ENCODE measurements at regions not wholly inside any gene's neighbourhood (a gene's known extent, or its start where the extent isn't known, plus 50 kb on each side); places are given as distances from the start of the nearest gene placed in this dataset.
"Not testable (repeated sequence)": the region's sequence is repeated elsewhere in the genome, so short reads cannot be mapped to it uniquely, and the experiment has no call there.

DNA sequence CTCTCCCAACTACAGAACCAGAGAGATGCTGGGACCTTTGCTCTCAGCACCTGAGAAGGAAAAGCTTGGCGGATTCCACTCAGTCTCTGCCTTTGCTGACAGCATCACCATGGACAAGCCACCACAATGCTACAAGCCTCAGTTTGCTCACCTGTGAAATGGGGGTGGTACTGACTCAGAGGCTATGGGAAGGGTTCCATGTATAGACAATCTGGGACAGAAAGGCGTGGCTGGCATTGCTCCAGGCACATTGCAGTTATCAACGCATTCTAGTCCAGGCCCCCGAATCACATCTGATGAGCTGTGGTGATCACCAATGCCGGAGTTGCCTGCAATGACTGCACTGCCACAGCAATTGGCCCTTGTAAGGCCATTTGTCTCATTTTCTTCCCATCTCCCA, 72.6 kb downstream of the ISX start:
- no peaks in the 10 kb centered on the region for H3K36me3 Mint-ChIP-seq (ENCODE audit: insufficient read depth)
- ATAC-seq (no peak), DNase-seq (no peak)
- H3K4me1 Mint-ChIP-seq (ENCODE audit: low read depth), result no peaks in the 10 kb centered on the region
- no peaks in the 10 kb centered on the region for H3K9me3 Mint-ChIP-seq
- no peak overlapping the region for H3K4me3 Mint-ChIP-seq
- H3K27me3 Mint-ChIP-seq (ENCODE audit: low read depth), result peaks cover 7% of the 10 kb centered on the region

DNA sequence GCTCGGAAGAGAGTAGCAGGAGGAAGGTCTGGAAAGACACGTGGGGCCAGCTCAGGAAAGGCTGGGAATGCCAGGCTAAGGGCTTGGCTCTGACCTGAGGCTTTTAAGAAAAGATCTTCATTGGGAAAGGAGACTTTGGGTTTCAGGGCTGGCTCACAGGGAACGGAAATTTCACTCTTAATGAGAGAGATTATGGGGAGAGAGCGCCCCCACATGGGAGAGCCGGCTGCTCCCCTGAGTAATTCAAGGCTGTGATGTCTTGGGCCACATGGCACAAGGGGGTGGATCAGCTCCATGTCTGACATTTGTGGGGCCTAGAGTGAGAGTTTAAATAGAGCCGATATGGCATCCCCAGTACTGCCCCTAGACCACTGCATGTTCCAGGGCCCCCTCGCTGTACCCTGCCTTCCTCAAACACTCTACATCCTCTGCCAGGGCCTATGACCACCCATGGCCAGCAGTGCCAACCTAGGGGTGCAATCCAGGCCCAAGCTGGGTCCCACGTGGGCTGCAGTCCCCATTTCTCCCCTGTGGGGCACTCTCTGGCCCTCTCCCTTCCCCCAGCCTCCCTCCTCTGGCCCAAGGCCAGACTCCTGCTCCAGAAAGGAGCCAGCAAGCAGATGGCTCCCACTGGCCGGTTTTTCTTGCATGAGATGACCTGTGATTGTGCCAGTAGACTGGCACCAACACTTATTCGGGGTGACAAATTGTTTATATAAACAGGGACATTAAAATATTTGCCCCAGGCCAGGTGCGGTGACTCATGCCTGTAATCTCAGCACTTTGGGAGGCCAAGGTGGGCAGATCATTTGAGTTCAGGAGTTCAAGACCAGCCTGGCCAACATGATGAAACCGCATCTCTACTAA, 75.2 kb downstream of the ISX start:
- H3K36me3 Mint-ChIP-seq (ENCODE audit: insufficient read depth), result no peaks in the 10 kb centered on the region
- no peaks in the 10 kb centered on the region for H3K9me3 Mint-ChIP-seq
- no peaks in the 10 kb centered on the region for H3K27me3 Mint-ChIP-seq (ENCODE audit: low read depth)
- DNase-seq (no peak), ATAC-seq (no peak)
- no peak overlapping the region for H3K4me3 Mint-ChIP-seq
- H3K4me1 Mint-ChIP-seq (ENCODE audit: low read depth), result no peaks in the 10 kb centered on the region

GRCh38 chr22:35148381-35148780, 82.4 kb downstream of the ISX start:
- Mint-ChIP-seq H3K9me3 (no peaks in the 10 kb centered on the region), H3K36me3 (ENCODE audit: insufficient read depth) (no peaks in the 10 kb centered on the region), H3K4me1 (ENCODE audit: low read depth) (no peaks in the 10 kb centered on the region), H3K27me3 (ENCODE audit: low read depth) (peaks cover 21% of the 10 kb centered on the region), H3K4me3 (no peak overlapping the region)
- no peak for DNase-seq
- ATAC-seq, result no peak

DNA sequence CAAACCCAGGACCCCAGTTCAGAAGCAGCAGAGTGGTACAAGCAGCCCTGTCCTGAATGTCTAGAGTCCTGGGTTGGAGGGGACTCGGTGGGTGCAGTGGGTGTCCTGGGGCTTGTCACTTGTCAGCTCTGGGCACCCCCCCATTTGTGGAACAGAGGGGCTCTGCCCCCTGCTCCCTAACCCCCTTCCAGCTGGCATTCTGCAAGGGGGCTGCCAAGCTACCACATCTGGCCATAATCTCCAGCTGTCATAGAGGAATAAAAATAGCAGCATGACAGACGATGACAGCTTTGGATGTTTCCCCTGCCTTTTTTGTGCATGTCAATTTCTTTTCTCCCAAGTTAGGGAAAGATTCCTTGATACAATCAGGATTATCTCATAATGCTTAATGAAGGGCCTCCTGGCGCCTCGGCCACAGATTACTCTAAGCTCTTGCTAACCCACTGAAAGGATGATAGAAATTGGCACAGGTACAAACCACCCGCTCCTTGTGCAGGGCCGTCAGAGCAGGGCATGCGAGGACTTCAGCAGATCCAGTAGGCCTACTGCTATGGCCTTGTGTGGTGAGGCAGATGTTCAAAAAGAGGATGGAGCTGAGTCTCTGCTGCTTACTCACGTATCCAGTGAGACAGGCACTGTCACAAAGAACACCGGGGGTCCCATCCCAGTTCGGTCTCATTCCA, 83.0 kb downstream of the ISX start:
- Mint-ChIP-seq H3K36me3 (ENCODE audit: insufficient read depth) (no peaks in the 10 kb centered on the region), H3K4me3 (no peak overlapping the region), H3K4me1 (ENCODE audit: low read depth) (no peaks in the 10 kb centered on the region), H3K27me3 (ENCODE audit: low read depth) (peaks cover 23% of the 10 kb centered on the region), H3K9me3 (no peaks in the 10 kb centered on the region)
- ATAC-seq (no peak), DNase-seq (no peak)

DNA sequence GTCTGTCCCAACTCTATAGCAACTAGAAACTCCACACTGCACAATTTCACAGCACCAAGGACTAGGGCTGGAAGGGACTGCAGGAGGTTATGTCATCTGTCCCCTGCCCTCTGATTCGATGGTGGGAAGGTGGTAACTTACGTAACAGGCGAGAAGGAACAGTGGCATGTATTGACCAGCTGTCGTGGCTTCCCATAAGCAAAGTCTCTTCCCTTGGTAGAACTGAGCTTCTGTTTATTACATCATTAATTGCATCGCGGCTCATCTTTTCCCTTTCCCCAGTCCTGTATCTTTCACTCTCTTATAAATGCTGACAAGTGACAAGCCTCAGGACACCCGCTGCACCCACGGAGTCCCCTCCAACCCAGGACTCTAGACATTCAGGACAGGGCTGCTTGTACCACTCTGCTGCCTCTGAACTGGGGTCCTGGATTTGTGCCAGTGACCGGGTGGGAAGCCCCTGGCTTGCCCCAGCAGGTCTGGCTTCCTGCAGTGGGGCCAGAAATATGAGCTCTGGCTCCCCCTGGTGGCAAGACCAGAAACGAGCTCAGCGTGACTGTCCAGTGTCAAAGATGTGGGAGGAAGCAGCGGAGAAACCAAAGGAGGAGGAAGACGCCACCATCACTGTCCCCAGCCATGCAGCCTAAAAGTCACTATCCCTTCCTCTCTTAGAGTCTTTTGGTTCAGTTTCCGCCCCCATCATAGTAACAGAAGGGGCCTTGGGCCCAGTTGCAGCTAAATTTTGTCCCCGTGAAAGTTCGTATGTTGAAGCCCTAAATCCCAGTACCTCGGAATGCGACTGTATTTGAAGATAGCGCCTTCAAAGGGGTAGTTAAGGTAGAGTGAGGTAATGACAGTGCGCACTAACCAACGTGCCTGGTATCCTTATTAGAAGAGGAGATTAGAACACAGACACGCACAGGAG, 84.5 kb downstream of the ISX start:
- Mint-ChIP-seq H3K4me1 (ENCODE audit: low read depth) (no peaks in the 10 kb centered on the region), H3K4me3 (no peak overlapping the region), H3K27me3 (ENCODE audit: low read depth) (peaks cover 35% of the 10 kb centered on the region), H3K36me3 (ENCODE audit: insufficient read depth) (no peaks in the 10 kb centered on the region), H3K9me3 (no peaks in the 10 kb centered on the region)
- ATAC-seq (peak; percentile 46 to 59), DNase-seq (peak; percentile 45)

- no peak for ATAC-seq
- no peaks in the 10 kb centered on the region for H3K36me3 Mint-ChIP-seq (ENCODE audit: insufficient read depth)
- no peak for DNase-seq
These were observed 86.4 kb downstream of the ISX start for GRCh38 chr22:35152316-35152715.

GRCh38 chr22:35154937-35155387, 89.0 kb downstream of the ISX start:
- Mint-ChIP-seq H3K4me3 (no peak overlapping the region), H3K9me3 (no peaks in the 10 kb centered on the region), H3K4me1 (ENCODE audit: low read depth) (no peaks in the 10 kb centered on the region), H3K36me3 (ENCODE audit: insufficient read depth) (no peaks in the 10 kb centered on the region), H3K27me3 (ENCODE audit: low read depth) (peaks cover 47% of the 10 kb centered on the region)
- DNase-seq (no peak), ATAC-seq (no peak)

More at GRCh38 chr22:35152316-35152715, 86.4 kb downstream of the ISX start:
- Mint-ChIP-seq H3K9me3 (no peaks in the 10 kb centered on the region), H3K4me1 (ENCODE audit: low read depth) (no peaks in the 10 kb centered on the region), H3K4me3 (no peak overlapping the region), H3K27me3 (ENCODE audit: low read depth) (peaks cover 40% of the 10 kb centered on the region)

DNA sequence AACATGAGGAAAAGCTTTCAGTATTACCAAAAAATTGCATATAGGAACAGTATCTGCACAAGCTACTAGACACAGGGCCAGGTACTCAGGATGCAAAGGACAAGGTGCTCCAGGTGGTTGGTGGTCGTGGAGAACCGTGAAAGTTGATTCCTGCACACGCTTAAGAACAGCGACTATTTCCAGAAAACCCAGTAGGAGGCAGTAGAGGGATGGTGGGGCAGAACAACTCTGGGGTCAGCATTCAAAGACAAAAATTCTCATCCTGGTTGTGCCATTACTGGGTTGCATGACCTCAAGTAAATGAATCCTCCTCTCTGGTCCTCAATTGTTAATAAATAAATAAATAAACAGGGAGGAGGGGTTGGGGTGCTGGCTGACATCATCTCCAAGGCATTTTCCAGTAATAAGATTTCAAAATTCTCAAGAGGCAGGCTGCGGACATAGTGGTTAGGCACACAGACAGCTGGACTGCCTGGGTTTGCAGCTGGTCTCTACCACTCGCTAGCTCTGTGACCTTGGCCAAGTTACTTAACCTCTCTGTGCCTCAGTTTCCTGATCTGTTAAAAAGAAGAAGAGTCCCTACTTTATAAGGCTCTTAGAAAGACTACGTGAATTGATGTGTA, 89.6 kb downstream of the ISX start:
- Mint-ChIP-seq H3K9me3 (no peaks in the 10 kb centered on the region), H3K36me3 (ENCODE audit: insufficient read depth) (no peaks in the 10 kb centered on the region), H3K4me1 (ENCODE audit: low read depth) (no peaks in the 10 kb centered on the region), H3K27me3 (ENCODE audit: low read depth) (peaks cover 50% of the 10 kb centered on the region), H3K4me3 (no peak overlapping the region)
- no peak for DNase-seq
- no peak for ATAC-seq

DNA sequence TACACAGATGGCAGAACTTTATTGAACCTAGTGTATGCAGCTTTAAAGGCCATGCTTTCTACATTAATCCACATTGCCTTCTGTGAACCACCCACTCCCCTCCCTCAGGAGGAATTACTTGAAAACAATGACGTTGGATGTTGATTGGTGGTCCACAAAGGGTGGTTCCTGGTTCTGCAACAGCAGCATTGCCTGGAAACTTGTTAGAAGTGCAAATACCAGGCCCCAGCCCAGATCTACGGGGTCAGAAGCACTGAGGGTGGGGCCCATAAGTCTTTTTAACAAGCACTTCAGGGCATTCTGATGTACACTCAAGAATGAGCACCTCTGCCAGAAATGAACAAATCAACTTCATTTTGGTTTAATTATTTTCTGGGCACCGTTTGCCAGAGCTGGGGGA, 91.0 kb downstream of the ISX start:
- H3K4me3 Mint-ChIP-seq, result no peak overlapping the region
- DNase-seq, result no peak
- no peak for ATAC-seq
- H3K9me3 Mint-ChIP-seq, result no peaks in the 10 kb centered on the region
- H3K4me1 Mint-ChIP-seq (ENCODE audit: low read depth), result no peaks in the 10 kb centered on the region
- peaks cover 48% of the 10 kb centered on the region for H3K27me3 Mint-ChIP-seq (ENCODE audit: low read depth)
- no peaks in the 10 kb centered on the region for H3K36me3 Mint-ChIP-seq (ENCODE audit: insufficient read depth)

- H3K27me3 Mint-ChIP-seq (ENCODE audit: low read depth), result peaks cover 46% of the 10 kb centered on the region
- no peak for ATAC-seq
- no peaks in the 10 kb centered on the region for H3K4me1 Mint-ChIP-seq (ENCODE audit: low read depth)
These were observed 92.4 kb downstream of the ISX start for GRCh38 chr22:35158336-35158735.

DNA sequence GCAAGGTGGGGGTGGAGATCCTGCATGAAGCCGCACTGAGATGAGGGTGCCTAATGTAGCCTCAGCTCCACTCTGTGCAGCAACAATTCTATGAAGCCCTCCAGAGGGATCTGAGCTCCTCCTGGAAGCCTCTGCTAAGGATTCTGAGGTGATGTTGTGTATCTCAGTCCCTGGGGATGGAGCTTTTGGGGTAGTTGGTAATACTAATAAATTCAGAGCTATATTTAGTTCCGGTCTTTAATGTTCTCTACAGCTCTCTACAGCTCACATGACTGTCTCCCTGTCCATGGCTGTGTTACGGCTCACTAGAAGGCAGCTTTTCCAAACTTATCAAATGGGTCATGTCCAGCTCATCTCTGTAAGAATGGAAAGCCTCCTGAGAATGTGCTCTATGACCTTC, 93.4 kb downstream of the ISX start:
- Mint-ChIP-seq H3K9me3 (no peaks in the 10 kb centered on the region), H3K36me3 (ENCODE audit: insufficient read depth) (no peaks in the 10 kb centered on the region), H3K27me3 (ENCODE audit: low read depth) (peaks cover 44% of the 10 kb centered on the region), H3K4me3 (no peak overlapping the region), H3K4me1 (ENCODE audit: low read depth) (no peaks in the 10 kb centered on the region)
- no peak for DNase-seq
- no peak for ATAC-seq

More at GRCh38 chr22:35158336-35158735, 92.4 kb downstream of the ISX start:
- Mint-ChIP-seq H3K36me3 (ENCODE audit: insufficient read depth) (no peaks in the 10 kb centered on the region), H3K4me3 (no peak overlapping the region), H3K9me3 (no peaks in the 10 kb centered on the region)
- DNase-seq, result no peak

DNA sequence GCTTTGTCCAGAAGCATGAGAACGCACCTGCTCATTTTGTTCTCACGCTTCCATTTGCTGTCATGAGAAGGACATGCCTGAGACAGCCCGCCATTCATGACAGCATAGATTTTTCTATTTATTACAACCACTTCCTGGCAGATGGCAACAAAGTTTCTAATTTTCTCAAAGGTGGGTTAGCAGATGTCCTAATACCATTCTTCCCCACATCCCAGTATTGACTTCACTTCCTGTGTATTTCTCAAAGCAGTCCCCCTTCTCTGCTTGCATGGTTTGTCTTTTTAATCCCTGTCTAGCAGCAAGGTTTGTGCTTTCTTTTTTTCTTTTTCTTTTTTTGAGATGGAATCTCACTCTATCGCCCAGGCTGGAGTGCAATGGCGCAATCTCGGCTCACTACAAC, 94.3 kb downstream of the ISX start:
- DNase-seq (no peak), ATAC-seq (no peak)
- H3K4me3 Mint-ChIP-seq, result no peak overlapping the region
- H3K9me3 Mint-ChIP-seq, result no peaks in the 10 kb centered on the region
- H3K27me3 Mint-ChIP-seq (ENCODE audit: low read depth), result peaks cover 43% of the 10 kb centered on the region
- no peaks in the 10 kb centered on the region for H3K4me1 Mint-ChIP-seq (ENCODE audit: low read depth)
- H3K36me3 Mint-ChIP-seq (ENCODE audit: insufficient read depth), result no peaks in the 10 kb centered on the region

DNA sequence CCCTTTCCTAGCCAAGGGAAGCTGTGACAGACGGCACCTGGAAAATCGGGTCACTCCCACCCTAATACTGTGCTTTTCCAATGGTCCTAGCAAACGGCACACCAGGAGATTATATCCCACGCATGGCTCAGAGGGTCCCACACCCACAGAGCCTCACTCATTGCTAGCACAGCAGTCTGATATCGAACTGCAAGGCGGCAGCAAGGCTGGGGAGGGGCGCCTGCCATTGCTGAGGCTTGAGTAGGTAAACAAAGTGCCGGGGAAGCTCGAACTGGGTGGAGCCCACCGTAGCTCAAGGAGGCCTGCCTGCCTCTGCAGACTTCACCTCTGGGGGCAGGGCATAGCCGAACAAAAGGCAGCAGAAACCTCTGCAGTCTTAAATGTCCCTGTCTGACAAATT, 91.4 kb upstream of the HMGXB4 start:
- H3K36me3 Mint-ChIP-seq (ENCODE audit: insufficient read depth); H3K4me3 Mint-ChIP-seq; DNase-seq; ATAC-seq; H3K4me1 Mint-ChIP-seq (ENCODE audit: low read depth); H3K9me3 Mint-ChIP-seq: not testable (repeated sequence)
- peaks cover 32% of the 10 kb centered on the region for H3K27me3 Mint-ChIP-seq (ENCODE audit: low read depth)

Data from activated T-cell treated with anti-CD3 and anti-CD28 coated beads, Interleukin-2, amount 50 U/mL, for 4 hours (primary cell).